Hepatocyte (in vitro differentiated cells): ENCODE measurements at regions not wholly inside any gene's neighbourhood (a gene's known extent, or its start where the extent isn't known, plus 50 kb on each side); places are given as distances from the start of the nearest gene placed in this dataset.

Experiments
- CTCF ChIP-seq: fragments of 200-600 bp; sonication (generic); IDR thresholded peaks from 2 replicates; pipeline ENCODE4 v1.5.1; 2016; ENCODE audit warnings: antibody characterized with exemption, mild to moderate bottlenecking; ENCODE audit not compliant: poor library complexity
- EZH2 ChIP-seq: fragments of 200-600 bp; sonication (generic); IDR thresholded peaks from 2 replicates; pipeline ENCODE4 v1.6.1; 2016; ENCODE audit warnings: antibody characterized with exemption, mild to moderate bottlenecking, borderline replicate concordance
- EZH2phosphoT487 ChIP-seq: fragments of 200-600 bp; sonication (generic); IDR thresholded peaks from one replicate; pipeline ENCODE4 v1.6.1; 2018; ENCODE audit warnings: antibody characterized with exemption, mild to moderate bottlenecking, low read depth, moderate library complexity; ENCODE audit not compliant: unreplicated experiment, severe bottlenecking

GRCh38 chr22:48721395-48721669, 1106.3 kb downstream of the BRD1 start:
- TF ChIP-seq CTCF (no peak), EZH2phosphoT487 (no peak), EZH2 (no peak)
